GM11168 (cell line): ENCODE measurements at regions not wholly inside any gene's neighbourhood (a gene's known extent, or its start where the extent isn't known, plus 50 kb on each side); places are given as distances from the start of the nearest gene placed in this dataset.
"Not testable (repeated sequence)": the region's sequence is repeated elsewhere in the genome, so short reads cannot be mapped to it uniquely, and the experiment has no call there.

Source experiments
- in situ Hi-C: fragments of 300-500 bp; cut with MboI; formaldehyde crosslinking; loops from one replicate; pipeline ENCODE4 v1.12.0; 2022; ENCODE audit warnings: low sequenced_read_pairs; ENCODE audit not compliant: unreplicated experiment

GRCh38 chr10:43930243-43930642, 281.6 kb upstream of the ZNF32 start:
- in situ Hi-C loops, result no loop called here

- in situ Hi-C loops, result no loop called here
Observed at GRCh38 chr10:43929122-43929521, 280.4 kb upstream of the ZNF32 start.

- in situ Hi-C loops, result no loop called here
Observed at GRCh38 chr10:43928425-43928968, 279.8 kb upstream of the ZNF32 start.

- in situ Hi-C loops, result no loop called here
Observed at GRCh38 chr10:43926875-43927406, 278.3 kb upstream of the ZNF32 start.

- in situ Hi-C loops, result no loop called here
Observed at GRCh38 chr10:43926371-43926770, 277.7 kb upstream of the ZNF32 start.

GRCh38 chr10:43925793-43926192, 277.1 kb upstream of the ZNF32 start:
- in situ Hi-C loops, result no loop called here

- in situ Hi-C loops, result no loop called here
Observed at GRCh38 chr10:43923328-43923727, 274.6 kb upstream of the ZNF32 start.

- in situ Hi-C loops, result no loop called here
Observed at GRCh38 chr10:43922335-43923280, 273.9 kb upstream of the ZNF32 start.

- in situ Hi-C loops, result no loop called here
Observed at GRCh38 chr10:43921881-43922280, 273.2 kb upstream of the ZNF32 start.

- in situ Hi-C loops, result no loop called here
Observed at GRCh38 chr10:43921478-43921877, 272.8 kb upstream of the ZNF32 start.

GRCh38 chr10:43920236-43920758, 271.6 kb upstream of the ZNF32 start:
- in situ Hi-C loops, result not testable (repeated sequence)

- in situ Hi-C loops, result no loop called here
Observed at GRCh38 chr10:43913676-43914235, 265.1 kb upstream of the ZNF32 start.

- in situ Hi-C loops, result no loop called here
Observed at GRCh38 chr10:43912469-43912868, 263.8 kb upstream of the ZNF32 start.

- in situ Hi-C loops, result no loop called here
Observed at GRCh38 chr10:43906490-43906889, 257.8 kb upstream of the ZNF32 start.

- in situ Hi-C loops, result no loop called here
Observed at GRCh38 chr10:43905512-43906236, 257.0 kb upstream of the ZNF32 start.

GRCh38 chr10:43904844-43905243, 256.2 kb upstream of the ZNF32 start:
- in situ Hi-C loops, result no loop called here

- in situ Hi-C loops, result no loop called here
Observed at GRCh38 chr10:43904301-43904700, 255.6 kb upstream of the ZNF32 start.

- in situ Hi-C loops, result no loop called here
Observed at GRCh38 chr10:43903451-43903850, 254.8 kb upstream of the ZNF32 start.

GRCh38 chr10:43902842-43903241, 254.2 kb upstream of the ZNF32 start:
- in situ Hi-C loops, result no loop called here

- in situ Hi-C loops, result no loop called here
Observed at GRCh38 chr10:43901744-43902504, 253.2 kb upstream of the ZNF32 start.
